HG02642 (cell line): ENCODE measurements at regions not wholly inside any gene's neighbourhood (a gene's known extent, or its start where the extent isn't known, plus 50 kb on each side); places are given as distances from the start of the nearest gene placed in this dataset.

Experiments used
- ATAC-seq: cut with Tn5 transposase; IDR thresholded peaks from one replicate; pipeline ENCODE4 v1.9.1; 2021; ENCODE audit warnings: mild to moderate bottlenecking; ENCODE audit not compliant: unreplicated experiment, poor library complexity

DNA sequence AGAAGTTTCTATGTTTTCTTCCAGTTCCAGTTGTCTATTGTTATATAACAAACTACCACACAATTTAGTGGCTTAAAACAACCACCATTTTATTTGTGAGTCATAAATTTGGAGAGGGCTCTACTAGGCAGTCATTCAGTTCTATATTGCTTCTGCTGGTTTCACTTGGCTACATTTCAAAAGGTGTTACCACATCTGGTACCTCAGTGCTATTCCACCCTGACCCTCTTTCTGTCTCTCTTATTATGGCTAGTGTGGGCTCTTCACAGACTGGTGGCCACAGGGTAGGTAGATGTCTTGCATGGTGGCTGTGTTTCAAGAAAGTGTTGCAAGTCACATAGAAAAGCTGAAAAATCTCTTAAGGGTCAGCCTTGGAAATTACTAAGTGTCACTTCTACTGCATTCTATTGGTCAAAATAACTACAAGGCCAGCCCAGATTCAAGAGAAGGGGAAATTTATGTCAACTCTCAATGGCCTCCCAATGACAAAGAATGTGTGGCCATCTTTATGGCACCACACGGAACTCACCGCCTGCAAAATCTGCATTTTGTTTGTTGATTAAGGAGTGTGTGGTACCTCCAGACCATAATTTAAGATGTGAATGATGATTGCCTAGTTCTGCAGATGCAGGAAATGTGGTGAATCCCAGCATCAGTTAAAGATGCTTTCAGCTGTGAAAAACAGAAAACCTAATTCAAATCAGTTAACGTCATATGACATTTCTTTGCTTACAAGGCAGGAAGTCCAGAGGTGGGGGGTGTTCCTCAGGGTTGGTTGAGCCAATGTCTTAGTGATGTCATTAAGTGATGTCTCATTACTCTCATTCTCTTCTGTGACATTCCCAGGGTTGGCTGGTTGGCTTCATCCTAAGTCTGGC is 105.8 kb upstream of the RASGRP1 start:
- ATAC-seq: peak; percentile 43

DNA sequence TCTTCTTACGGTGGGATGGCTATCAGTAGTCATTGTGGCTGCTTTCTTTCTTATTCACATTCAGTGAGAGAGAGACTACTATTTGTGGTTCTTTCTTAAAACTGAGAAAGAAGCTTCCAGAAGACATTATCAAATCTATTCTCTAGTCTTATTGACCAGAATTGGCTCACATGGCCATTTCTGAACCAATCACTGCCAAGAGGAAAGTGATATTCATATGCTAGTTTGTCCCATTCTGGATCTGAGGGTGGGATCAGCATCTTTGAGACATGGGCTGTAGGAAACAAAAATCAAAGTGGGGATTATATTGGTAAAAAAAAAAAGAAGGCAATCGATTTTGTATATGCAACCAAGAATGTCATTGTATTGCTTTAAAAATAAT is 106.4 kb upstream of the RASGRP1 start:
- ATAC-seq: no peak

GRCh38 chr15:38671675-38672254 is 107.2 kb upstream of the RASGRP1 start:
- ATAC-seq: peak; percentile 71

DNA sequence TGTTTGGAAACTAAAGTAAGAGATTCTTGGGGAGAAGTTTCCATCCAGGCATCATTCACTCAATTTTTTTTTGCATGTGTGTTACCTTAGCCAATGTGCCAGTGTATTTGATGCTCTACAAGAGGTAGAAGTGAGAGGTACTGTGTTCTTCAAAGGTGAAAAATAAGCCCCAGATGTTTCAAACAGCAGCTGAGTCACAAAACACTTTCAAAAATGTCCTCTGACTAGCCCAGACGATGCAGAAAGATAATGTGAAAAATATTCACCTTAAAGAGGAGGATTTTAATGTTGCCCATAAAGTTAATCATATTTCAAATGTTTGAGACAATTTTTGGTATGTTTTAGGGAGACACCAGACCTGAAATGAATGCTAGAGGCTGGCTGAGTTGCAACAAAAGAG is 107.7 kb upstream of the RASGRP1 start:
- no peak for ATAC-seq

DNA sequence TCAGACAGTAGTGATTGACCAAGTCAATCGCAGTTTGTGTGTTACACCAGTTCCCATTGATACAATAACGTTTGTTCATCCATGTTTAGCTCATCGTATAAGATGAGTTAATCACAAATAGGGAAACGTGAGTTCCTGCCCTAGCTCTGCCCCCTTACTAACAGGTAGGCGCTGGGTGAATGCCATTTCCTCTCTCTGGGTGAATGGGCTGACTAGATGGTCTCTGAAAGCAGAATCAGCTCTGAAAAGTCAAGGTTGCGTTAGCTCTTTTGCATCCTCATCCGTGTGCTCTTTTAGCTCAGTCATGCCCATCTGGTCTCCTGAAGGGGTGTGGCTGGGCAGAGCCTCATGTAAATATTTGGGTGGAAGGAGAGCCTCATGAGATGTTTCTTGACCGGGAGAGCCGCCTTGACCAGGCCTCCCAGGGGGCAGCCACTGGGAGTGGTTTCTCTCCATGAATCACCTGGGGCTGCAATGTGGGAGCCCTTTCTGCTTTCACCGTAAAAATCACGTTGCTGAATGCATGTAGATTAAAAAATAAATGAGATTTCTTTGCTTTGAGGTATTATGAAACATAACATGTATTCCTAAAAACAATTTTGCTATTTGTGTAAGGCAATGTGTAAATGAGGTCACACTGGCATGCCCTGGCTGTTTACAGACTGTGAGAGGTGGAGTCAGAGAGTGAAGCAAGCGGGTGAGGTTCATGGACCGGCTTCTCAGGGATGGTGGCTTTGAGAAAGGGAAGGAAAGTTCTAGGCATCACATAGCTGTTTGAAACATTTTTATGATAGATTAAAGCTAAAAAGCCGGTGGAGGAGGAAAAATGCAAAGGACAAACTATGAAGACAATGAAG is 108.4 kb upstream of the RASGRP1 start:
- ATAC-seq: peak; percentile 52

- ATAC-seq: no peak
Observed at GRCh38 chr15:38674448-38674847, 109.8 kb upstream of the RASGRP1 start.

- ATAC-seq: no peak
Observed at GRCh38 chr15:38678281-38678680, 113.7 kb upstream of the RASGRP1 start.

DNA sequence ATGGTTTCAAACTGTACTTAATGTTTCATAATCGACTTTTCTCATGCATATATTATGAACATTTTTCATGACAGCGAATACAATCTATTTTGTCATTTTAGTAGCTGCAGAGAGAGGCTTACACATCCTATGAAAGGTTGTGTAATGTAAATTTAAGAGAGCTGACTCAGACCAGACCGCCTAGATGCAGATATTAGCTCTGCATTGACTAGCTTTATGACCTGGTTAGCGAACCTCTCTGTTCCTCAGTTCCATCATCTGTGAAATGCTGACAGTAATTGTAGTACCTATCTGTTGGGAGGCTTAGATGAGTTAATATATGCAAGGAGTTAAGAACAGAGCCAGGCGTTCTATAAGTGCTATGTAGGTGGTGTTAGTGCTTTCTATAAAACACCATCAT is 116.2 kb upstream of the RASGRP1 start:
- no peak for ATAC-seq

GRCh38 chr15:38682363-38682762 is 117.7 kb upstream of the RASGRP1 start:
- ATAC-seq: no peak

DNA sequence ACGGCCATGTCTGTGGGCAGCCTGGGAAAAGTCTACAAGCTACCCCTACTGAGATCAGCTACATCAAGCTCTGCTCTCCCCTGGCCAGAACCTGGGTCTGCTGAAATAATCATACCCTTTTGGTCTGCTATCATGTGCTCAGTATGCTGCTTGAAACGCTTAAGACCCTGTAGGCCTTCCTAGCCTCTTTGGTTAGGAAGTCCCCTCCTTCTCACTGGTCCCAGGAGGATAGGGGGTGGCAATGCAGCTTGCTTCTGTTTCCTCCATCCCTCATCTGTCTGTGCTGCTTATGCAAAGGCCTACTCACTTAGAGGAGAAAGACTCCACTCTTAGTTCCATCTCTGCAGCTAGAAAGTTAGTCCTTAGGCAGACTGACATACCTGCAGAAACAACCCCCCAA is 118.2 kb upstream of the RASGRP1 start:
- ATAC-seq: peak; percentile 51

DNA sequence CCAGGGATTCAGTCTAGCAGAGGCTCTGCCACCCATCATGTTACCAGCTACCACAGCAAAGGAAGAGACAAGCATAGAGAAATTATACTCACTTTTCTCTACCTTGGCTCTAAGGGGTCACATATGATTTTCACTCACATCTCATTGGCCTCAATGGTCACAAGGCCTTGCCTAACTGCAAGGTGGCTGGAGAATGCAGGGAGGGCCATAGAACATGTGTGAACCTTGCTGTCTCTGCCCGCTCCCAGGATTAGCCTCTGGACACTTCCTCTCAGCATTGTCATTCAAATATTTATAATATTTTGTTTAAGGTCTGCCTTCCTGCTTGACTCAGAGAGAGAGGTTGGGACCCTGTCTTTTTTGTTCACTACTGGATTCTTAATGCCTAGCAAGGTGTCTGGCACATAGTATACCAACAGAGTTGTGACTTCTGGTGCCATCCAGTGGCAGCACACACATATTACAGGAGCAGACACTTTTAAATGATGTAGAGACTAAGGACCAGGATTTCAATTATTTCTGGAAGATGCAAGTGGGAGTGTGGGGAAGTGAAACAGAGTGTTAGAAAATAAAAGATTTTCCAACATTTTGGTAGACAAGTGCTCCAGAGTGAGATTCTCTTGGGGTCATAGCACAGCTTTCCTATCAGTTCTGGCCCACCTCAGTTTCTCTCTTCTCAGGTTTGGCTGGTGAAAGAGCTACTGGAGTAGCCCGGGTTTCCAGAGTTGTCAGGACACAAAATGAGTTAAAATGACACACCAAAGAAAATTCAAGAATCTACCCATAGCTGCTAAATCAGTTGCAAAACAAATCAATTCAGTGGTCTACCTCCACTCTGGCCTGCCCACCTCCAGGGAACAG is 119.0 kb upstream of the RASGRP1 start:
- peak; percentile 81 for ATAC-seq

DNA sequence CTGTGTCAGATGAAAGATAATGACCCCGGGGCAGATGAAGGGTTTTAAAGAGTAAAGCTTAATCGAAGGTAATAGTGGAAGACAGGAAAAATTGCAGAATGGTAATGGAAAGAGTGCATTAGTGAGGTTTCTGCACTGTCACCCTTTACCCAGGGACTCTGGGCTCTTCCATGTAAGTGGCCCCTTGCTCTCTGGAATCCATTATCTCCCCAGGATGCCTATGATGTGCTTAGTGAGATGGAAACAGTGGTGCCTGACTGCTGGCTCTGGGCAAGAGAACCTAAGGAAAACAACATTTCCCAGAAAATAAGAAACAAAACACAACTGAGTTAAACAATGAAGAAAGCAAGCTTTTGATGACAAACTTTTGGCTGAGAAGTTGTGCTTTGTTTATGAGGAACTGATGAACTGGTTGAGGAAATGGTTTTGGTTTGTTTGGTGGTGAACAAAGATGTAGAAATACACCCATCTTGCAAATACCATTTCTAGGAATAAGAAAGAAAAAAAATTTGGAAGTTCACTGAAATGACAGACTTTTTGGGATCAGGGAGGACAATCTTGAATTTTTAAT is 119.9 kb upstream of the RASGRP1 start:
- ATAC-seq: no peak

- no peak for ATAC-seq
Observed at GRCh38 chr15:38685686-38686339, 121.2 kb upstream of the RASGRP1 start.

DNA sequence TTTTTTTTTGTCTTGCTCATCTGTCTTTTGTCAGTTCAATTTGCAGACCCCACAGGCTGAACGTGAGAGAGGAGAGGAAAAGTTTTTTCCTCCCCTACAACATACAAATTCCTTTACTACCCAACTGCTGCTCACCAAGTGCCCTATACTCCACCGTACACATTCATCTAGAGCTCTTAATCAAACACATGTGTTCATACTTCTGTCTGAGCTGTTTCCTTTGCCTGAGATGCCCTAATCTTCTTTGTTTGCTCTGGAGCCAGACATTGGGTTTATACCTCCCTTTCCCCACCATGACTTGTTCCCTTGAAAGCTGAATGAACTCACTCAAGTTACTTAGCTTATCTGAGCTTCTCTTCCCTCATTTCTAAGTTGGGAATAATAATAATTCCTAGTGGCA is 122.7 kb upstream of the RASGRP1 start:
- ATAC-seq: no peak

DNA sequence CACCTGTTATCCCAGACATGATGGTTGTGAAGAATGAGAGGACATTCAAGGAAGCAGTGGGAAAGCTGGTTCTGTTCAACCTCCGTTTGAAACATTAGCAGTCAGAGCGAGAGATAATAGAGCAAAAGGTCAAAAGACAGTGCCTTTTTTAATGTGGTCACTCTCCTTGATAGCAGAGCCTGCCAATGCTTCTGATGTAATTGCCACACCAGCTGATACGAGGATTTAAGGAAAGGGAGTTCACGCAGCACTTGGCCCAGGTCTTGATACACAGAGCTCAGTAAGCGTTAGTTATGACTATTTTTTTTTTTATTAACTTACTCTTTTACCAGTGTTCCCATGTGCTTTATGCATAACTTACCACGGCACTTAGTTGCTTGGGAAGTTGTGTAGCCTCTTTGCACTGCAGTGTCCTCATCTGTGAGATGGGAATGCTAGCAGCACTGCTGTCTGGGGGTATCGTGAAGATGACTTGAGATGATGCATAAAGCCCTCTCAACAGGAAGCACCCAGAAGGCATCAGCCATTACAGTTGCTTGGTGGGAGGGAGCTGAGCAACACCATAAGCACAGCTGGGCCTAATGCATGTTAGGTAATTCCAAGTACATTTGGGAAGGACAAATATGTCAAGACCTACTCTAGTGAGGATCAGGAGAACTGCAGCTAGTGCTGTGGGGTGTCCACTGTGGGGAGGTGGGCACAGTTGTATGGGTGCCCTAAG is 123.3 kb upstream of the RASGRP1 start:
- ATAC-seq: no peak

- no peak for ATAC-seq
Observed at GRCh38 chr15:38688761-38689160, 124.1 kb upstream of the RASGRP1 start.

- ATAC-seq: no peak
Observed at GRCh38 chr15:38689522-38689921, 124.9 kb upstream of the RASGRP1 start.

GRCh38 chr15:38690216-38690615 is 125.6 kb upstream of the RASGRP1 start:
- no peak for ATAC-seq
